ENCODE measurements at regions not wholly inside any gene's neighbourhood (a gene's known extent, or its start where the extent isn't known, plus 50 kb on each side); places are given as distances from the start of the nearest gene placed in this dataset. TPM values are rescaled to one million over a fixed set of nuclear protein-coding genes. Genes with fewer than 3 reads are reported as not detected.
"Not testable (repeated sequence)": the region's sequence is repeated elsewhere in the genome, so short reads cannot be mapped to it uniquely, and the experiment has no call there.

- no CpG with 5 or more reads among the region's 1 CpG for WGBS (ENCODE audit: insufficient coverage)
- H3K27me3 ChIP-seq (ENCODE audit: control insufficient read depth, insufficient read depth, low read length) = no peaks in the 10 kb centered on the region
- H3K4me3 ChIP-seq (ENCODE audit: low read depth, low read length) = no peak overlapping the region
These were observed 62.5 kb upstream of the OGFRL1 start for GRCh38 chr6:71226151-71226550.

DNA sequence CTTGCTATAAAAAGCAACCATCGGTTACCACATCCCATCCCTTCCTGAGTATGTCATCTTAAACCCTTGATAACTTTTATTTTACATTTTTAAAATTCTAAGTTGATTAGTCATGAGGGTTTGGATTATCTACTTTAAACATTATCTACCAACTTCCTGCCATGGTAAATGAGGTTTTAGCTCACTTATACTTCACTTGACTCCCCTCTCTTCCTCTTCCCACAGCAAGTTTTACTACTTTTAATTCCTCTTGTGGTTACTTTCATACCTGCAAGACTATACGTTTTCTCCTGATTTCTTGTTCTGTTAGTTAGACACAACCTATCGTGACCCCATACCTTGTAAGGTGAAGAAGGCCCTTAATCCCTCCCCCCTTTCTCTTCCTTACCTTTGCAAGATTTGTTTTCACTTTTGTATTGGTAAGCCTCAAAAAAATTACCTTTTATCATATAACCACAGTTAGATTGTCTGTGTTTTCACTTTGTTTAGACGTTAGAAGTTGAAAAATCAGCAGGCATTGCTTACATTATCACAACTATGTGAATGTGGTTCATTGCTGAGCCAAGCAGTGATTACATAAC is 60.1 kb upstream of the OGFRL1 start:
- no peaks in the 10 kb centered on the region for H3K36me3 ChIP-seq (ENCODE audit: control insufficient read depth, insufficient read depth, low read length)
- H3K27ac ChIP-seq (ENCODE audit: low read depth, low read length) = no peak overlapping the region
- WGBS (ENCODE audit: insufficient coverage) = 67% methylated on average over 1 of the region's 4 CpGs
- no peak overlapping the region for H3K4me3 ChIP-seq (ENCODE audit: low read depth, low read length)
- H3K9me3 ChIP-seq (ENCODE audit: control insufficient read depth, insufficient read depth, low read length) = no peaks in the 10 kb centered on the region
- no peak for DNase-seq (ENCODE audit: low read depth in 4 of 6, low spot score in 6 of 6)
- no peaks in the 10 kb centered on the region for H3K4me1 ChIP-seq (ENCODE audit: control insufficient read depth, insufficient read depth, low read length)
- no peaks in the 10 kb centered on the region for H3K27me3 ChIP-seq (ENCODE audit: control insufficient read depth, insufficient read depth, low read length)

More at GRCh38 chr6:71226151-71226550, 62.5 kb upstream of the OGFRL1 start:
- no peaks in the 10 kb centered on the region for H3K36me3 ChIP-seq (ENCODE audit: control insufficient read depth, insufficient read depth, low read length)
- H3K27ac ChIP-seq (ENCODE audit: low read depth, low read length) = no peak overlapping the region
- no peak for DNase-seq (ENCODE audit: low read depth in 4 of 6, low spot score in 6 of 6)
- no peaks in the 10 kb centered on the region for H3K4me1 ChIP-seq (ENCODE audit: control insufficient read depth, insufficient read depth, low read length)
- no peaks in the 10 kb centered on the region for H3K9me3 ChIP-seq (ENCODE audit: control insufficient read depth, insufficient read depth, low read length)

DNA sequence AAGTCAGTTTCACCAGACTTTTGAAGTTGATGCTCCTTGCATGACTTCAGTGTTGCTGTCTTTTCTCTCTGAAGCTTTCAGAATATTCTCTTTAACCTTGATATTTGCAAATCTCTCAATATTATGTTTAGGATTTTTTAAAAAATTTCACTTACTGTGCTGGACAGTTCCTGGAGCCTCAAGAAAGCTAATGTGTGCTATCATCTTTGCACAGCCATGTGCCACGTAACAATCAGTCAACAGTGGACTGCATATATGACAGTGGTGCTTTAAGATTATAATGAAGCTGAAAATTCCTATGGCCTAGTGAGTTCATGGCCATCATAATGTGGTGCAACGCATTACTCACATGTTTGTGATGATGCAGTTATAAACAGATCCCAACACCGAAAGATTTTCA is 59.1 kb upstream of the OGFRL1 start:
- no peak overlapping the region for H3K27ac ChIP-seq (ENCODE audit: low read depth, low read length)

DNA sequence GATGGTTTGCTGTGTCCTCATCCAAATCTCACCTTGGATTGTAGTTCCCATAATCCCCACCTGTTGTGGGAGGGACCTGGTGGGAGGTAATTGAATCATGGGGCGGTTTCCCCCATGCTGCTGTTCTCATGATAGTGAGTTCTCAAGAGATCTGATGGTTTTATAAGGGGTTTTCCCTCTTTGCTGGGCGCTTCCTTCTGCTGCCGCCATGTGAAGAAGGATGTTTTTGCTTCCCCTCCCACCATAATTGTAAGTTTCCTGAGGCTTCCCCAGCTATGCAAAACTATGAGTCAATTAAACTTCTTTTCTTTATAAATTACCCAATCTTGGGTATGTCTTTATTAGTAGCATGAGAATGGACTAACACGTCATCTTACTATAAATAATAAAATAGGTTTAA is 55.7 kb upstream of the OGFRL1 start:
- H3K36me3 ChIP-seq (ENCODE audit: control insufficient read depth, insufficient read depth, low read length); H3K27ac ChIP-seq (ENCODE audit: low read depth, low read length); H3K4me1 ChIP-seq (ENCODE audit: control insufficient read depth, insufficient read depth, low read length); DNase-seq (ENCODE audit: low read depth in 4 of 6, low spot score in 6 of 6); H3K9me3 ChIP-seq (ENCODE audit: control insufficient read depth, insufficient read depth, low read length); H3K27me3 ChIP-seq (ENCODE audit: control insufficient read depth, insufficient read depth, low read length); H3K4me3 ChIP-seq (ENCODE audit: low read depth, low read length): not testable (repeated sequence)
- WGBS (ENCODE audit: insufficient coverage) = no CpG with 5 or more reads among the region's 4 CpGs

More for the DNA sequence above, 59.1 kb upstream of the OGFRL1 start:
- Histone ChIP-seq H3K27me3 (ENCODE audit: control insufficient read depth, insufficient read depth, low read length) (no peaks in the 10 kb centered on the region), H3K36me3 (ENCODE audit: control insufficient read depth, insufficient read depth, low read length) (no peaks in the 10 kb centered on the region), H3K4me3 (ENCODE audit: low read depth, low read length) (no peak overlapping the region), H3K9me3 (ENCODE audit: control insufficient read depth, insufficient read depth, low read length) (no peaks in the 10 kb centered on the region), H3K4me1 (ENCODE audit: control insufficient read depth, insufficient read depth, low read length) (no peaks in the 10 kb centered on the region)
- no peak for DNase-seq (ENCODE audit: low read depth in 4 of 6, low spot score in 6 of 6)
- WGBS (ENCODE audit: insufficient coverage) = 90% methylated on average over 1 of the region's 3 CpGs

- Histone ChIP-seq H3K4me1 (ENCODE audit: control insufficient read depth, insufficient read depth, low read length) (no peaks in the 10 kb centered on the region), H3K27me3 (ENCODE audit: control insufficient read depth, insufficient read depth, low read length) (no peaks in the 10 kb centered on the region), H3K4me3 (ENCODE audit: low read depth, low read length) (no peak overlapping the region), H3K27ac (ENCODE audit: low read depth, low read length) (no peak overlapping the region), H3K36me3 (ENCODE audit: control insufficient read depth, insufficient read depth, low read length) (no peaks in the 10 kb centered on the region), H3K9me3 (ENCODE audit: control insufficient read depth, insufficient read depth, low read length) (no peaks in the 10 kb centered on the region)
- no peak for DNase-seq (ENCODE audit: low read depth in 4 of 6, low spot score in 6 of 6)
- no CpG with 5 or more reads among the region's 1 CpG for WGBS (ENCODE audit: insufficient coverage)
These were observed 51.6 kb upstream of the OGFRL1 start for GRCh38 chr6:71236926-71237434.

GRCh38 chr6:71238351-71238750 is 50.3 kb upstream of the OGFRL1 start:
- DNase-seq (ENCODE audit: low read depth in 4 of 6, low spot score in 6 of 6) = no peak
- H3K27me3 ChIP-seq (ENCODE audit: control insufficient read depth, insufficient read depth, low read length) = no peaks in the 10 kb centered on the region
- no peaks in the 10 kb centered on the region for H3K36me3 ChIP-seq (ENCODE audit: control insufficient read depth, insufficient read depth, low read length)
- no peaks in the 10 kb centered on the region for H3K9me3 ChIP-seq (ENCODE audit: control insufficient read depth, insufficient read depth, low read length)
- no peak overlapping the region for H3K4me3 ChIP-seq (ENCODE audit: low read depth, low read length)
- no CpG with 5 or more reads among the region's 1 CpG for WGBS (ENCODE audit: insufficient coverage)
- H3K27ac ChIP-seq (ENCODE audit: low read depth, low read length) = no peak overlapping the region
- no peaks in the 10 kb centered on the region for H3K4me1 ChIP-seq (ENCODE audit: control insufficient read depth, insufficient read depth, low read length)

Small RNA genes in the stretch of these regions (small RNA-seq; reads per million reads assigned to genes)
- 0.06 reads per million for gene RF00012 (ENCODE audit: low replicate concordance)
- not detected for gene RNU6-411P (ENCODE audit: low replicate concordance)

Measured in spinal cord (tissue), 10 donors.